ENCODE measurements at regions not wholly inside any gene's neighbourhood (a gene's known extent, or its start where the extent isn't known, plus 50 kb on each side); places are given as distances from the start of the nearest gene placed in this dataset.

DNA sequence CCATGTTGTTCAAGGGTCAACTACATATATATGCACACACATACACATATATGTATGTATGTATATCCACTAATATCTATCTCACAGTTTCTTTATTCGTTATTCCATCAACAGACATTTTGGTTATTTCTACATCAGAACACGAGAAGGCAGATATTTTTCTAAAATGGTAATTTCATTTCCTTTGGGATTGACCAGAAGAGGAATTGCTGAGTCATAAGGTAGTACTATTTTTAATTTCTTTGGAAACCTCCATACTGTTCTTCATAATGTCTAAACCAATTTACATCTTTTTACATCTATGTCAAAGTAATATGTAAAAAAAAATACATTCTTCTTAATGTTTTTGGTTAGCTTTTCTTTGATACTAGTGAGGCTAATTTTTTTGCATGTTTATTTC is 630.7 kb upstream of the GCFC2 start:
- ChIA-PET POLR2A (no interaction called here), CTCF (no interaction called here)

GRCh38 chr2:76332871-76333270 is 622.2 kb upstream of the GCFC2 start:
- ChIA-PET CTCF (no interaction called here), POLR2A (no interaction called here)

GRCh38 chr2:76330865-76331264 is 620.1 kb upstream of the GCFC2 start:
- ChIA-PET POLR2A (no interaction called here), CTCF (no interaction called here)

GRCh38 chr2:76326636-76327035 is 615.9 kb upstream of the GCFC2 start:
- POLR2A ChIA-PET = no interaction called here
- CTCF ChIA-PET = no interaction called here

DNA sequence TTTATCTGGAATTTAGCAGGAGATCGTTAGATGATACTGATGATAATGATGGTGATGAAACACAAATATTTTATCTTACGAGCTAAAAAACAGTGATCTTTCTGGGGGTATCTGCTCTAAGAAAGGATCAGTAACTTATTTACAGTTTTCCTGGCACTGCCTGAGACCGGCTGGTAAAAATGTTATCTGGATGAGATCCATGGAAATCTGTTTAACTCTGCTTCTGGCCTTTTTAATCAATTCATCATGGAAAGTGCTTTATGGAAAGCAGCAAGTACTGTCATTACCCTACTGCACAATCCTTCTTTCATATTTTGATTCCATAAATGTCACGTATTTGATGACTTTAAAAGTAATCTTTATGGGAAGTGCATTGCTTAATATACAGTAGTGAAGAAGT is 612.7 kb upstream of the GCFC2 start:
- ChIA-PET CTCF (no interaction called here), POLR2A (no interaction called here)

- POLR2A ChIA-PET = no interaction called here
- CTCF ChIA-PET = no interaction called here
Observed at GRCh38 chr2:76320716-76321115, 610.0 kb upstream of the GCFC2 start.

- POLR2A ChIA-PET = no interaction called here
- CTCF ChIA-PET = no interaction called here
Observed at GRCh38 chr2:76318848-76319360, 608.2 kb upstream of the GCFC2 start.

GRCh38 chr2:76316691-76317090 is 606.0 kb upstream of the GCFC2 start:
- CTCF ChIA-PET = no interaction called here
- POLR2A ChIA-PET = no interaction called here

- ChIA-PET POLR2A (no interaction called here), CTCF (no interaction called here)
Observed at GRCh38 chr2:76314271-76315020, 603.7 kb upstream of the GCFC2 start.

- POLR2A ChIA-PET = no interaction called here
- CTCF ChIA-PET = no interaction called here
Observed at GRCh38 chr2:76312236-76312635, 601.5 kb upstream of the GCFC2 start.

DNA sequence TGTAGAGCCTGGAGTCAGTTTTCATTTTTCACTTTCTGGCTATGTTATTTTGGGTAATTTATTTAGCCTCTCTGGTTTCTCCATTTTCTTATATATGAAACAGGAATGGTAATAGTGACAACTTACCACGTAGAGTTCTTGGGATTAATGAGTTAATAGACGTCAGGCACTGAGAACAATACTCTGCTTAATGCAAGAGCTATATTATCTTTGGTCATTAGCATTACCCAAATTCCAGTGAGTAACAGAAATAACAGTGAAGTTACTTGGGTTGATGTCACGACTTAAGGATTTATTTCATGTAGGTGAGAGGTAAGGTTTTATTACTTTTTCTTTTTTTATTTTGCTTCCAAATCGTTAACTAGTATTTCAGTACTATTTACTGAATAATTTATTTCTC is 601.0 kb upstream of the GCFC2 start:
- CTCF ChIA-PET = no interaction called here

DNA sequence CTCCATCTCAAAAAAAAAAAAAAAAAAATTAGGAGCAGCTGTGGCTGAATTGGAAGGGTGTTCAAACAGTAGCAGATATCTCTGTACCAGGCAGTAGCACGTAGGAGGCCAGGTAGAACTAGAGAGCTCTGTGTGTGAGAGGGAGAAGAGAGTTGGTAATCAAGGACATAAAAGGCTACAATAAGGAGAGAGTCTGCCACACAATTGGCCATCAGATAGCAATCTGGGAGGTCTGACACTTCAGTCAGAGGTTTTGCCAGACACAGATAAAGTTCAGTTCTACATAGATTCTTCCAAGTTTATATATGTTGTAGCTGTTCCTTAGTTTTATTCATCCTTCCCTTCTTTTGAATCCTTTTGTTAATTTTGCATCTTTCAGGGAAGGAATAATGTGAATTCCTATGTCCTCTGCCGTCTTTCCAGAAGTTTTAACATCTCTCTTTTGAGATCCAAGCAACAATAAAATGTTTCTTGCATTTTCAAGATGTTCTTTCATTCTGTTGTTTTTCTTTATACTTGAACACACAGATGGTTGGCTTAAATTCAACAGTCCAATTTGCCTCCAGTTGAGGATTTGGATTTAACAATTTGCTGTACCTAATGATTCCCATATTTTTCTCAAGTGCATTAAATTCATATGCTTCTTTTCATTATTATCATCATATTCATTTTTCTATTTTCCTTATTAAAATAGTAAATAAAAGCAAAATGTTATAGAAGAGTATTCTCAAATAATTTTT is 600.3 kb upstream of the GCFC2 start:
- ChIA-PET POLR2A (no interaction called here), CTCF (no interaction called here)

More for the DNA sequence above, 601.0 kb upstream of the GCFC2 start:
- POLR2A ChIA-PET = no interaction called here

DNA sequence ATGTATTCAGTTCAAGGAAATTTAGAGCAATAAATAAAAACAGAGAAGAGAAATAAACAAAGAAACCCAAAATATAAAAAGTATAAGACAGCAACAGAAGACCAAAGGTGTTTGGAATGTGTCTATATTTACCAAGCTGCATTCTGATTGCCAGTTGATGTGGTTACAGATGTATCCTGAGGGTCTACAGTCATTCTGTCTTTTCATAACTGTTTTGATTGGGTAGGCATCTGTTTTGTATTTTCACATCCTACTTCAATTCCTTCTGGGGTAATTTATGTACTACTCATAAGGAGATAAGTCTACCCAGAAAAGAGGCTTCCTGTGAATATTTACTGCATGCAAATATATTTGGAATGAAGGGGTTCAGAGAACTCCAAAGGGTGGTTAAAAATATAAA is 596.8 kb upstream of the GCFC2 start:
- POLR2A ChIA-PET = no interaction called here
- CTCF ChIA-PET = no interaction called here

DNA sequence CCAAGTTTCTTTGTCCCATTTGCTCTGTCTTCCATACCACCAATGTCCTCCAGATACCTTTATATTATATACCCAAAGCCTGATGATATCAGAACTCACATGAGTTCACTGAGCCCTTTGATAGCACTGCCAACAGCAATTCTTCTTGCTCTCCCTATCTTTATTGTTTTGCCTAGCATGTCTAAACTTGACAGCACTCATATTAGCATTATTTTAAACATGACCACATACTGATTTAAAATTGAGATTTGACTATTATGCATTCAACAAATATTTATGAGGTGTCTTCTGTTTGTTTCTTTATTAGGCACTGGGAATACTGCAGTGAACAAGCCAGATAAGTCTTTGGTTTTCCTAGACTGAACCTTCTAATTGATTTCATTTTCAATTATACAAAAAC is 587.3 kb upstream of the GCFC2 start:
- ChIA-PET POLR2A (no interaction called here), CTCF (interaction anchor here (0.6 kb wide), 1 partner anchor 437 kb away, joined by 3 read pairs; no protein-coding TSS in a partner anchor)

DNA sequence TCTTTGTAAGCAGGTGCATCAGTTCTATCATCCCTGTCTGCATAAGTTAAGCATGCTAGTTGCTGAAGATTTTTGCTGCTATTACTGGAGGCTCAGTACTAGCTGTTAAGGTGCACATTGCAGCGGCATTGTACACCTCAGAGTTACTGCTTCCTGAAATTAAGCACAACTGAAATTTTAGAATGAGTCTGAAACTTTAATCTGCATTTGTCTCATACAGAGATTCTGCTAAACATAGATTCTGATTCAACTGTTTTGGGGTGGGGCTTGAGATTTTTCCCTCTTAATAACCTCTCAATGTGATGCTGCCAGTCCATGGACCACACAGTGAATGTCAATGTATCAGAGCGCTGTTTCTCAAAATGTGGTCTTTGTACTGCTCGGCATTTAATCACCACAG is 585.7 kb upstream of the GCFC2 start:
- CTCF ChIA-PET = no interaction called here
- POLR2A ChIA-PET = no interaction called here

GRCh38 chr2:76295762-76296161 is 585.0 kb upstream of the GCFC2 start:
- POLR2A ChIA-PET = no interaction called here
- CTCF ChIA-PET = no interaction called here

- CTCF ChIA-PET = no interaction called here
- POLR2A ChIA-PET = no interaction called here
Observed at GRCh38 chr2:76288598-76288997, 577.9 kb upstream of the GCFC2 start.

DNA sequence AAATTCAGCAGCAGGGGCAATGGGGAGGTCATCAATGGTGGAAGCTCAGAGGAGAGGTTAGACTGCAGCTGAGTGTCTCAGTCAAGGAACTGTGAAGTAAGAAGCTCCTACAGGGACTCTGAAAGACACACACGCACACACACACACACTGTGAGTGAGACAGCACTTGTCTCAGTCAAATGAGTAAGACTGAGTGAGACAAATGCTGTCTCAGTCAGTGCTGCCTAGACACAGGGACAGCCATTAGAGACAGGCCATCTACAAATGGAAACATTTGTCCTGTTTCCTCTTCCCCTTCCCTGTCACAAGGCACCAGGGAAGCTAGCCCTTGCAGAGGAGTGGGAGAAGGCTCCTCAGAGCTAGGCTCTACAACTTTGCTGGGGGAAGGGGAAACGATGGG is 577.4 kb upstream of the GCFC2 start:
- CTCF ChIA-PET = no interaction called here
- POLR2A ChIA-PET = no interaction called here

- POLR2A ChIA-PET = no interaction called here
- CTCF ChIA-PET = no interaction called here
Observed at GRCh38 chr2:76283350-76283749, 572.6 kb upstream of the GCFC2 start.

- CTCF ChIA-PET = no interaction called here
- POLR2A ChIA-PET = no interaction called here
Observed at GRCh38 chr2:76281156-76281841, 570.6 kb upstream of the GCFC2 start.

- CTCF ChIA-PET = no interaction called here
- POLR2A ChIA-PET = no interaction called here
Observed at GRCh38 chr2:76280686-76281085, 570.0 kb upstream of the GCFC2 start.

All from activated CD8-positive, alpha-beta memory T cell treated with anti-CD3 and anti-CD28 coated beads for 36 hours (primary cell).